ENCODE measurements at regions not wholly inside any gene's neighbourhood (a gene's known extent, or its start where the extent isn't known, plus 50 kb on each side); places are given as distances from the start of the nearest gene placed in this dataset.

DNA sequence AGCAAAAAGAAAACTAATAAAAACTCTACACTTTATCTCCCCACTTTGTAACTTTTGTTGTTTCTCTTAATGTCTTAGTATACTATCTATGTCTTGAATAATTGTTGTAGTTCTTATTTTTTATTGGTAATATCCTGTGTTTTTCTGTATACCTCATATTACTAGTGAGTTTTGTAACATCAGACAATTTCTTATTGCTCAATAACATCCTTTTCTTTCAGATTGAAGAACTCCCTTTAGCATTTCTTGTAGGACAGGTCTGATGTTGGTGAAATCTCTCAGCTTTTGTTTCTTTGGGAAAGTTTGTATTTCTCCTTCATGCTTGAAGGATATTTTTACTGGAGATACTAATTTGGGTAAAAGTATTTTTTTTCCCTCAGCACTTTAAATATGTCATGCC, 79.8 kb upstream of the LRRC8B start:
- TF ChIP-seq, protein P1, sequence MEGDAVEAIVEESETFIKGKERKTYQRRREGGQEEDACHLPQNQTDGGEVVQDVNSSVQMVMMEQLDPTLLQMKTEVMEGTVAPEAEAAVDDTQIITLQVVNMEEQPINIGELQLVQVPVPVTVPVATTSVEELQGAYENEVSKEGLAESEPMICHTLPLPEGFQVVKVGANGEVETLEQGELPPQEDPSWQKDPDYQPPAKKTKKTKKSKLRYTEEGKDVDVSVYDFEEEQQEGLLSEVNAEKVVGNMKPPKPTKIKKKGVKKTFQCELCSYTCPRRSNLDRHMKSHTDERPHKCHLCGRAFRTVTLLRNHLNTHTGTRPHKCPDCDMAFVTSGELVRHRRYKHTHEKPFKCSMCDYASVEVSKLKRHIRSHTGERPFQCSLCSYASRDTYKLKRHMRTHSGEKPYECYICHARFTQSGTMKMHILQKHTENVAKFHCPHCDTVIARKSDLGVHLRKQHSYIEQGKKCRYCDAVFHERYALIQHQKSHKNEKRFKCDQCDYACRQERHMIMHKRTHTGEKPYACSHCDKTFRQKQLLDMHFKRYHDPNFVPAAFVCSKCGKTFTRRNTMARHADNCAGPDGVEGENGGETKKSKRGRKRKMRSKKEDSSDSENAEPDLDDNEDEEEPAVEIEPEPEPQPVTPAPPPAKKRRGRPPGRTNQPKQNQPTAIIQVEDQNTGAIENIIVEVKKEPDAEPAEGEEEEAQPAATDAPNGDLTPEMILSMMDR (IDR thresholded peaks at IDR 0.05; ENCODE audit: low read depth, low read length, poor library complexity, severe bottlenecking) = no peak
- no peak for TF ChIP-seq EZH2phosphoT487 (IDR thresholded peaks at IDR 0.05; ENCODE audit: borderline replicate concordance, low read length)

Data from DOHH2 (cell line).